B cell (primary cell): ENCODE measurements at regions not wholly inside any gene's neighbourhood (a gene's known extent, or its start where the extent isn't known, plus 50 kb on each side); places are given as distances from the start of the nearest gene placed in this dataset.

Experiments used
- ATAC-seq: fragments of 200-7000 bp; cut with Tn5 transposase; one replicate; pipeline ENCODE4 v1.10.0; 2021; ENCODE audit warnings: low read depth, mild to moderate bottlenecking, moderate number of reproducible peaks, moderate library complexity
- CTCF ChIA-PET: fragments of 350-600 bp; sonication (Branson Sonifier 250); formaldehyde crosslinking; loops from one replicate; lab custom pipeline; 2021; ENCODE audit warnings: antibody characterized with exemption, inconsistent platforms; lab: Charles Lee
- POLR2A ChIA-PET: fragments of 350-600 bp; sonication (Branson Sonifier 250); formaldehyde crosslinking; loops from one replicate; lab custom pipeline; 2021; ENCODE audit warnings: antibody characterized with exemption; lab: Charles Lee
- DNase-seq: peaks from one replicate; pipeline ENCODE4 v3.0.0; 2013
- H2AFZ ChIP-seq: 2 replicates; pipeline ENCODE4 v1.6.1; 2012; ENCODE audit warnings: mild to moderate bottlenecking, low read depth, low read length; ENCODE audit not compliant: insufficient read depth, poor library complexity, severe bottlenecking
- H3K27ac ChIP-seq, 2 donors: 1 replicate in 1 of 2; 2 replicates in 1 of 2; pipeline ENCODE4 v1.5.1; 2012 to 2013; ENCODE audit warnings: low read length in 2 of 2, mild to moderate bottlenecking in 2 of 2, moderate library complexity in 1 of 2
- H3K27me3 ChIP-seq, 4 experiments: fragments of 200-600 bp in 1 of 4; sonication (generic) in 1 of 4; replicated peaks in 1 of 4; 1 replicate in 2 of 4; 2 replicates in 2 of 4; pipeline versions ENCODE4 v1.6.1 to v1.7.0; 2013 to 2016; ENCODE audit warnings: low read length in 3 of 4, mild to moderate bottlenecking in 2 of 4, mixed read lengths in 1 of 4, moderate library complexity in 1 of 4; ENCODE audit not compliant: insufficient read depth in 4 of 4, control insufficient read depth in 3 of 4; ENCODE audit errors: control extremely low read depth in 1 of 4
- H3K36me3 ChIP-seq, 2 experiments: replicated peaks in 1 of 2; 1 replicate in 1 of 2; 2 replicates in 1 of 2; pipeline versions ENCODE4 v1.6.1 to v1.7.1; 2013; ENCODE audit warnings: low read length in 1 of 2; ENCODE audit not compliant: insufficient read depth in 2 of 2, control insufficient read depth in 1 of 2; ENCODE audit errors: control extremely low read depth in 1 of 2, extremely low read depth in 1 of 2
- H3K4me1 ChIP-seq, 2 donors: fragments of 200-600 bp in 1 of 2; sonication (generic) in 1 of 2; 1 replicate in 1 of 2; 2 replicates in 1 of 2; pipeline versions ENCODE4 v1.5.1 to v1.6.1; 2013 to 2017; ENCODE audit warnings: low read length in 2 of 2; ENCODE audit not compliant: control insufficient read depth in 2 of 2, insufficient read depth in 2 of 2
- H3K4me2 ChIP-seq: replicated peaks from 2 replicates; pipeline ENCODE3; 2012; ENCODE audit warnings: mild to moderate bottlenecking, low read depth, low read length; ENCODE audit not compliant: poor library complexity, severe bottlenecking
- H3K4me3 ChIP-seq, 5 experiments: fragments of 200-600 bp in 1 of 5; sonication (generic) in 1 of 5; 1 replicate in 3 of 5; 2 replicates in 2 of 5; pipeline versions ENCODE4 v1.5.1 to v1.7.0; 2011 to 2016; ENCODE audit warnings: low read length in 4 of 5, mild to moderate bottlenecking in 4 of 5, low read depth in 2 of 5, control low read depth in 1 of 5, moderate library complexity in 1 of 5; ENCODE audit not compliant: insufficient read depth in 1 of 5; ENCODE audit errors: control extremely low read depth in 1 of 5, extremely low read depth in 1 of 5
- H3K79me2 ChIP-seq: fragments of 200-600 bp; sonication (generic); one replicate; pipeline ENCODE4 v1.6.0; 2016; ENCODE audit warnings: low read length; ENCODE audit not compliant: control insufficient read depth, insufficient read depth
- H3K9ac ChIP-seq: fragments of 200-600 bp; sonication (generic); 2 replicates; pipeline ENCODE4 v1.6.1; 2017; ENCODE audit warnings: mild to moderate bottlenecking, low read length, moderate library complexity
- H3K9me3 ChIP-seq, 3 donors: one replicate each; pipeline versions ENCODE4 v1.6.1 to v1.7.1; 2013; ENCODE audit warnings: low read length in 2 of 3; ENCODE audit not compliant: control insufficient read depth in 2 of 3, insufficient read depth in 1 of 3; ENCODE audit errors: control extremely low read depth in 1 of 3
- H4K20me1 ChIP-seq: 2 replicates; pipeline ENCODE4 v1.6.0; 2012; ENCODE audit warnings: mild to moderate bottlenecking, low read length; ENCODE audit not compliant: insufficient read depth, control insufficient read depth, poor library complexity, severe bottlenecking
- H3K27ac Mint-ChIP-seq: one replicate; pipeline ENCODE4 v1.8.0; 2021; ENCODE audit warnings: mixed read lengths
- H3K27me3 Mint-ChIP-seq: one replicate; pipeline ENCODE4 v1.8.0; 2021; ENCODE audit warnings: mixed read lengths
- H3K4me1 Mint-ChIP-seq: one replicate; pipeline ENCODE4 v1.8.0; 2021; ENCODE audit warnings: mixed read lengths
- H3K4me3 Mint-ChIP-seq: one replicate; pipeline ENCODE4 v1.8.0; 2021; ENCODE audit warnings: mixed read lengths
- H3K9me3 Mint-ChIP-seq: one replicate; pipeline ENCODE4 v1.8.0; 2022; ENCODE audit warnings: mixed read lengths; ENCODE audit not compliant: insufficient read depth
- EZH2 ChIP-seq: IDR thresholded peaks from 2 replicates; pipeline ENCODE4 v1.6.1; 2012; ENCODE audit warnings: borderline replicate concordance, low read depth, mild to moderate bottlenecking, moderate library complexity, low read length; ENCODE audit not compliant: insufficient read depth, poor library complexity, severe bottlenecking
- WGBS: methylation state at CpG from one replicate; pipeline ENCODE4 v1.1.5; 2013; ENCODE audit warnings: missing lambda C conversion rate; ENCODE audit not compliant: insufficient coverage; 5-methylcytosine and 5-hydroxymethylcytosine counted together
- intact Hi-C: fragments of 100-400 bp; cut with micrococcal nuclease; formaldehyde crosslinking; loops from one replicate; pipeline ENCODE4 v1.10.0; 2022
- TF ChIP-seq, protein P1 (sequence below): fragments of 200-600 bp; IDR thresholded peaks from one replicate; pipeline ENCODE4 v1.8.0; 2022; ENCODE audit warnings: antibody characterized with exemption, mild to moderate bottlenecking

GRCh38 chr7:84452618-84453017 lies 258.0 kb upstream of the SEMA3A start:
- ATAC-seq (no peak), DNase-seq (no peak)
- Mint-ChIP-seq H3K27me3 (no peaks in the 10 kb centered on the region), H3K27ac (no peak overlapping the region), H3K4me3 (no peak overlapping the region), H3K9me3 (no peaks in the 10 kb centered on the region), H3K4me1 (no peaks in the 10 kb centered on the region)
- ChIA-PET CTCF (no interaction called here), POLR2A (no interaction called here)
- H3K9me3 ChIP-seq = peaks cover 0 to 4% (median 0%) of the 10 kb centered on the region in 3 donors
- H4K20me1 ChIP-seq = no peaks in the 10 kb centered on the region
- H3K27ac ChIP-seq = no peak overlapping the region
- no peaks in the 10 kb centered on the region for H3K4me1 ChIP-seq
- no peak overlapping the region for H3K4me2 ChIP-seq
- TF ChIP-seq EZH2 = no peak
- H3K36me3 ChIP-seq = no peaks in the 10 kb centered on the region
- 100% methylated on average over 1 of the region's 1 CpG for WGBS
- no peak overlapping the region for H2AFZ ChIP-seq
- H3K9ac ChIP-seq = no peak overlapping the region
- H3K4me3 ChIP-seq = no peak overlapping the region
- intact Hi-C loops = no loop called here
- H3K79me2 ChIP-seq = no peaks in the 10 kb centered on the region
- no peaks in the 10 kb centered on the region for H3K27me3 ChIP-seq

DNA sequence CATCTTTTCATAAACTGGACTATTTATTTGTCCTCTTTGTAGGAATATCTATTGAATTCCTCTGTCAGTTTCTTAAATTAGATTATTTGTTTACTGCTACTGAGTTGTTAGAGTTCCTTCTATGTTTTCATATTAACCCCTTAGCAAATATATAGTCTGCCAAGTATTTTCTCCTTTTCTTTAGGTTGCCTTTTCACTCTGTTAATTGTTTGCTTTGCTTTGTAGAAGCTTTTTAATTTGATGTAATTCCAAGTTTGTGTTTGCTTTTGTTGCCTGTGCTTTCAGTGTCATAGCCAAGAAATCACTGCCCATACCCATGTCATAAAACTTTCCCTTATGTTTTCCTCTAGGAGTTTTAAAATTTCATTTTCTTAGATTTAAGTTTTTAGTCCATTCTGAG lies 256.2 kb upstream of the SEMA3A start:
- intact Hi-C loops = no loop called here
- Mint-ChIP-seq H3K4me1 (no peaks in the 10 kb centered on the region), H3K27me3 (no peaks in the 10 kb centered on the region), H3K27ac (no peak overlapping the region), H3K4me3 (no peak overlapping the region), H3K9me3 (no peaks in the 10 kb centered on the region)
- H3K4me2 ChIP-seq = no peak overlapping the region
- H2AFZ ChIP-seq = no peak overlapping the region
- H3K9ac ChIP-seq = no peak overlapping the region
- ATAC-seq = no peak
- H3K36me3 ChIP-seq = no peaks in the 10 kb centered on the region
- TF ChIP-seq, protein P1, sequence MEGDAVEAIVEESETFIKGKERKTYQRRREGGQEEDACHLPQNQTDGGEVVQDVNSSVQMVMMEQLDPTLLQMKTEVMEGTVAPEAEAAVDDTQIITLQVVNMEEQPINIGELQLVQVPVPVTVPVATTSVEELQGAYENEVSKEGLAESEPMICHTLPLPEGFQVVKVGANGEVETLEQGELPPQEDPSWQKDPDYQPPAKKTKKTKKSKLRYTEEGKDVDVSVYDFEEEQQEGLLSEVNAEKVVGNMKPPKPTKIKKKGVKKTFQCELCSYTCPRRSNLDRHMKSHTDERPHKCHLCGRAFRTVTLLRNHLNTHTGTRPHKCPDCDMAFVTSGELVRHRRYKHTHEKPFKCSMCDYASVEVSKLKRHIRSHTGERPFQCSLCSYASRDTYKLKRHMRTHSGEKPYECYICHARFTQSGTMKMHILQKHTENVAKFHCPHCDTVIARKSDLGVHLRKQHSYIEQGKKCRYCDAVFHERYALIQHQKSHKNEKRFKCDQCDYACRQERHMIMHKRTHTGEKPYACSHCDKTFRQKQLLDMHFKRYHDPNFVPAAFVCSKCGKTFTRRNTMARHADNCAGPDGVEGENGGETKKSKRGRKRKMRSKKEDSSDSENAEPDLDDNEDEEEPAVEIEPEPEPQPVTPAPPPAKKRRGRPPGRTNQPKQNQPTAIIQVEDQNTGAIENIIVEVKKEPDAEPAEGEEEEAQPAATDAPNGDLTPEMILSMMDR = no peak
- TF ChIP-seq EZH2 = no peak
- H3K27ac ChIP-seq = no peak overlapping the region
- no peak for DNase-seq
- no peaks in the 10 kb centered on the region for H3K27me3 ChIP-seq
- no peak overlapping the region for H3K4me3 ChIP-seq
- peaks cover 0 to 15% (median 0%) of the 10 kb centered on the region in 3 donors for H3K9me3 ChIP-seq
- ChIA-PET POLR2A (no interaction called here), CTCF (no interaction called here)
- H3K79me2 ChIP-seq = no peaks in the 10 kb centered on the region
- H3K4me1 ChIP-seq = no peaks in the 10 kb centered on the region
- no peaks in the 10 kb centered on the region for H4K20me1 ChIP-seq
